Endothelial cell of umbilical vein (primary cell): ENCODE measurements at regions not wholly inside any gene's neighbourhood (a gene's known extent, or its start where the extent isn't known, plus 50 kb on each side); places are given as distances from the start of the nearest gene placed in this dataset.

Experiments
- BruUV-seq: library from RNA; stranded (reverse); fragments of 400-500 nt; replicated peaks from 2 replicates; lab custom pipeline; 2021; lab: Mats Ljungman, UMichigan
- CTCF ChIA-PET: fragments of 300-600, 350-600 bp; sonication (Branson Sonifier 250); formaldehyde crosslinking; loops from one replicate; lab custom pipeline; 2021; ENCODE audit warnings: antibody characterized with exemption, inconsistent platforms; lab: Charles Lee
- POLR2A ChIA-PET: fragments of 300-600, 350-600 bp; sonication (Branson Sonifier 250); formaldehyde crosslinking; loops from one replicate; lab custom pipeline; 2021; ENCODE audit warnings: antibody characterized with exemption, inconsistent platforms; lab: Charles Lee
- DNase-seq: peaks from one replicate; pipeline ENCODE4 v3.0.0-alpha.2; 2011; ENCODE audit warnings: low read depth, low spot score
- FAIRE-seq: peaks from 2 replicates; lab custom pipeline; 2011; peaks lifted over from hg19 to GRCh38; lab: Jason Lieb, UNC
- H2AFZ ChIP-seq: 2 replicates; pipeline ENCODE4 v1.6.0; 2012; ENCODE audit warnings: low read depth, low read length, control low read depth, inconsistent platforms
- H3K27ac ChIP-seq: 2 replicates; pipeline ENCODE4 v1.5.1; 2011; ENCODE audit warnings: low read depth, mild to moderate bottlenecking, control low read depth, low read length, moderate library complexity; ENCODE audit not compliant: insufficient read depth
- H3K27me3 ChIP-seq, 2 experiments: 2 replicates each; pipeline versions ENCODE4 v1.6.0 to v1.6.1; 2011; ENCODE audit warnings: low read length in 2 of 2, mixed read lengths in 1 of 2; ENCODE audit not compliant: control insufficient read depth in 2 of 2, insufficient read depth in 2 of 2
- H3K36me3 ChIP-seq, 2 experiments: 2 replicates in 1 of 2; 3 replicates in 1 of 2; pipeline ENCODE4 v1.5.1; 2011; ENCODE audit warnings: low read length in 2 of 2, mild to moderate bottlenecking in 1 of 2, moderate library complexity in 1 of 2; ENCODE audit not compliant: control insufficient read depth in 2 of 2, insufficient read depth in 2 of 2; ENCODE audit errors: extremely low read depth in 1 of 2
- H3K4me1 ChIP-seq: 3 replicates; pipeline ENCODE4 v1.5.1; 2011; ENCODE audit warnings: mild to moderate bottlenecking, low read length; ENCODE audit not compliant: control insufficient read depth, insufficient read depth; ENCODE audit errors: extremely low read depth
- H3K4me2 ChIP-seq: 2 replicates; pipeline ENCODE4 v1.6.1; 2011; ENCODE audit warnings: low read length, control low read depth, mixed read lengths; ENCODE audit not compliant: insufficient read depth
- H3K4me3 ChIP-seq, 3 experiments: fragments of 200-600 bp in 1 of 3; sonication (generic), shearing (Covaris generic) in 1 of 3; replicated peaks in 1 of 3; 2 replicates each; pipeline ENCODE4 v1.5.1; 2011 to 2016; ENCODE audit warnings: control low read depth in 3 of 3, low read length in 3 of 3, mild to moderate bottlenecking in 2 of 3, inconsistent platforms in 1 of 3, low read depth in 1 of 3, moderate library complexity in 1 of 3; ENCODE audit not compliant: insufficient read depth in 1 of 3
- H3K79me2 ChIP-seq: 2 replicates; pipeline ENCODE4 v1.6.0; 2012; ENCODE audit warnings: low read length, inconsistent platforms; ENCODE audit not compliant: control insufficient read depth, insufficient read depth
- H3K9ac ChIP-seq: replicated peaks from 2 replicates; pipeline ENCODE3; 2011; ENCODE audit warnings: low read length, control low read depth; ENCODE audit not compliant: insufficient read depth; ENCODE audit errors: extremely low read depth
- H3K9me1 ChIP-seq: replicated peaks from 3 replicates; pipeline ENCODE4 v1.6.0; 2011; ENCODE audit warnings: mild to moderate bottlenecking, low read length; ENCODE audit not compliant: control insufficient read depth, insufficient read depth; ENCODE audit errors: extremely low read depth
- H3K9me3 ChIP-seq: replicated peaks from 2 replicates; pipeline ENCODE4 v1.5.1; 2012; ENCODE audit warnings: low read length, inconsistent platforms; ENCODE audit not compliant: control insufficient read depth, insufficient read depth
- H4K20me1 ChIP-seq: replicated peaks from 2 replicates; pipeline ENCODE3; 2011; ENCODE audit warnings: mild to moderate bottlenecking, low read length; ENCODE audit not compliant: control insufficient read depth, insufficient read depth; ENCODE audit errors: extremely low read depth
- EZH2 ChIP-seq: IDR thresholded peaks from 2 replicates; pipeline ENCODE4 v1.6.1; 2012; ENCODE audit warnings: borderline replicate concordance, low read depth, mild to moderate bottlenecking, moderate library complexity, low read length, inconsistent platforms; ENCODE audit not compliant: severe bottlenecking
- FOS ChIP-seq: IDR thresholded peaks from 2 replicates; pipeline ENCODE4 v1.6.1; 2011; ENCODE audit warnings: mild to moderate bottlenecking, low read length, moderate library complexity, borderline replicate concordance; ENCODE audit not compliant: insufficient read depth
- GATA2 ChIP-seq: IDR thresholded peaks from 2 replicates; pipeline ENCODE4 v1.7.0; 2011; ENCODE audit warnings: low read depth, mild to moderate bottlenecking, moderate library complexity, mixed read lengths, low read length; ENCODE audit not compliant: insufficient read length, insufficient read depth
- MYC ChIP-seq: IDR thresholded peaks from one replicate; pipeline ENCODE4 v1.6.1; 2011; ENCODE audit warnings: mild to moderate bottlenecking, low read depth, low read length
- dilution Hi-C: fragments of 300-500 bp; cut with MboI; formaldehyde crosslinking; loops from one replicate; pipeline ENCODE4 v1.15.0; 2019; ENCODE audit warnings: low sequenced_read_pairs; ENCODE audit not compliant: extremely low pct_ligation_motif_present
- intact Hi-C: fragments of 100-400 bp; cut with micrococcal nuclease; formaldehyde crosslinking; loops from one replicate; pipeline ENCODE4 v1.10.0; 2022
- TF ChIP-seq, protein P1 (sequence below): IDR thresholded peaks from 2 replicates; pipeline ENCODE4 v1.6.1; 2011; ENCODE audit not compliant: insufficient read depth, insufficient read length

DNA sequence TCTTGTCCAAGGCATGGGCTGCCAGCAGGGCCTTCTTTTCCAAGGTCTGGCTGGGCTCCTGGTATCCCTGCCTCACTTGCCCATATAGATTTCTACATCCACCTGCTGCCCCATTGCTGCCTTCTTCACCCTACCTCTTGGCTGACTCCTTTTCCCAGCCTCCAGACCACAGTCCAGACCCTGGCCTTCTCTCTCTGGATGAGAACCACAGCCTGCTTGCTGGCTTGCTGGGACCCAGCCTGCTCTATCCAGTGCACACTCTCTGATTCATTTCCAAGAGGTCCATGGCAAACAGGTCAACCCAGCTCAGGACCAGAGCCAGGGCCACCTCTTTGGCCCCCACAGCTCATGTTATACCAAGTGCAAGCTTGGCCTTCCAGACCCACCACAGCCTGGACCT is 169.4 kb upstream of the BDNF start:
- POLR2A ChIA-PET, result no interaction called here
- DNase-seq, result no peak
- BruUV-seq, result no TSS peak
- no peak for TF ChIP-seq MYC
- TF ChIP-seq, protein P1, sequence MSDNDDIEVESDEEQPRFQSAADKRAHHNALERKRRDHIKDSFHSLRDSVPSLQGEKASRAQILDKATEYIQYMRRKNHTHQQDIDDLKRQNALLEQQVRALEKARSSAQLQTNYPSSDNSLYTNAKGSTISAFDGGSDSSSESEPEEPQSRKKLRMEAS, result no peak
- no peak for TF ChIP-seq FOS
- TF ChIP-seq GATA2, result no peak
- no peak for TF ChIP-seq EZH2
- Histone ChIP-seq H4K20me1 (no peaks in the 10 kb centered on the region), H3K36me3 (no peaks in the 10 kb centered on the region), H3K4me2 (no peak overlapping the region), H3K4me1 (no peaks in the 10 kb centered on the region), H3K9ac (no peak overlapping the region), H3K27me3 (peaks cover 3% of the 10 kb centered on the region in 2 experiments), H3K27ac (no peak overlapping the region), H3K4me3 (no peak overlapping the region), H3K79me2 (no peaks in the 10 kb centered on the region), H2AFZ (no peak overlapping the region), H3K9me3 (no peaks in the 10 kb centered on the region), H3K9me1 (no peaks in the 10 kb centered on the region)
- intact Hi-C loops, result no loop called here
- no peak for FAIRE-seq
- dilution Hi-C loops, result no loop called here
- CTCF ChIA-PET, result interaction anchor here (1.2 to 1.4 kb wide), 2 partner anchors 8 to 12 kb away, joined by 3 to 5 read pairs; no protein-coding TSS in a partner anchor

DNA sequence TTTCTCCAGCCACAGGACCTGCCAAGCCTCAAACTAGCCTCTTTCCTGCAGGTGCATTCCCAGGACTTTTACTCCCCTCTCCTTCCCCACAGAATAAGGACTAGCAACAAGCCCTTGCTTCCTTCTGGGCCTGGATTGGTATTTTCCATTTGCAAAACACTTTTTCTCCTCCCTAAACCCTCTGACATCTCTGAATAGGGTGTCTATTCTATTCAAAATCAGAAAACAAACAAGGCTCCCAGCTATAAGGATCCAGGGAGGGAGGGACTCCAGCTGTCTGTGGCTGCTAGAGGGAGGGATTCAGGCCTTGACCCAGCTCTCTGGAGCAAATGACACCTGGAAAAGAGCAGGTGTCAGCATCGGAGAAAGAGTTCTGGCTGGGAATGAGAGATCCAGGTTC is 168.5 kb upstream of the BDNF start:
- dilution Hi-C loops (no loop called here), intact Hi-C loops (no loop called here)
- no peaks in the 10 kb centered on the region for H3K79me2 ChIP-seq
- DNase-seq (no peak), FAIRE-seq (no peak)
- CTCF ChIA-PET, result interaction anchor here (0.7 to 1.5 kb wide), 2 partner anchors 10 to 11 kb away, joined by 3 to 4 read pairs; no protein-coding TSS in a partner anchor
- POLR2A ChIA-PET, result no interaction called here
- no peak overlapping the region for H3K9ac ChIP-seq
- H3K4me1 ChIP-seq, result no peaks in the 10 kb centered on the region
- H3K36me3 ChIP-seq, result no peaks in the 10 kb centered on the region
- no peak overlapping the region for H3K4me2 ChIP-seq
- H3K9me1 ChIP-seq, result no peaks in the 10 kb centered on the region
- H4K20me1 ChIP-seq, result no peaks in the 10 kb centered on the region
- H3K9me3 ChIP-seq, result no peaks in the 10 kb centered on the region
- no peak overlapping the region for H2AFZ ChIP-seq
- no TSS peak for BruUV-seq
- H3K27ac ChIP-seq, result no peak overlapping the region
- no peak overlapping the region for H3K4me3 ChIP-seq
- H3K27me3 ChIP-seq, result peaks cover 1 to 3% of the 10 kb centered on the region in 2 experiments
- no peak for TF ChIP-seq EZH2
